ENCODE measurements at regions not wholly inside any gene's neighbourhood (a gene's known extent, or its start where the extent isn't known, plus 50 kb on each side); places are given as distances from the start of the nearest gene placed in this dataset.

- no peak for DNase-seq (ENCODE audit: low spot score)
Measured at GRCh38 chr11:119795690-119796089, 66.7 kb upstream of the NECTIN1 start.

- no peak for DNase-seq (ENCODE audit: low spot score)
Measured at GRCh38 chr11:119795231-119795630, 66.2 kb upstream of the NECTIN1 start.

- DNase-seq (ENCODE audit: low spot score), result no peak
Measured at GRCh38 chr11:119794756-119795155, 65.8 kb upstream of the NECTIN1 start.

- no peak for DNase-seq (ENCODE audit: low spot score)
Measured at GRCh38 chr11:119794141-119794665, 65.2 kb upstream of the NECTIN1 start.

- no peak for DNase-seq (ENCODE audit: low spot score)
Measured at GRCh38 chr11:119793335-119793984, 64.5 kb upstream of the NECTIN1 start.

GRCh38 chr11:119791701-119792151 is 62.7 kb upstream of the NECTIN1 start:
- no peak for DNase-seq (ENCODE audit: low spot score)

GRCh38 chr11:119791047-119791446 is 62.0 kb upstream of the NECTIN1 start:
- DNase-seq (ENCODE audit: low spot score), result no peak

GRCh38 chr11:119790476-119790875 is 61.5 kb upstream of the NECTIN1 start:
- DNase-seq (ENCODE audit: low spot score), result no peak

- DNase-seq (ENCODE audit: low spot score), result no peak
Measured at GRCh38 chr11:119789766-119790407, 60.9 kb upstream of the NECTIN1 start.

- DNase-seq (ENCODE audit: low spot score), result no peak
Measured at GRCh38 chr11:119788911-119789560, 60.0 kb upstream of the NECTIN1 start.

- no peak for DNase-seq (ENCODE audit: low spot score)
Measured at GRCh38 chr11:119788096-119788883, 59.3 kb upstream of the NECTIN1 start.

GRCh38 chr11:119787074-119787461 is 58.1 kb upstream of the NECTIN1 start:
- no peak for DNase-seq (ENCODE audit: low spot score)

- DNase-seq (ENCODE audit: low spot score), result no peak
Measured at GRCh38 chr11:119786431-119787073, 57.6 kb upstream of the NECTIN1 start.

GRCh38 chr11:119785131-119785530 is 56.1 kb upstream of the NECTIN1 start:
- no peak for DNase-seq (ENCODE audit: low spot score)

- DNase-seq (ENCODE audit: low spot score), result no peak
Measured at GRCh38 chr11:119784421-119784820, 55.4 kb upstream of the NECTIN1 start.

- no peak for DNase-seq (ENCODE audit: low spot score)
Measured at GRCh38 chr11:119783466-119784400, 54.7 kb upstream of the NECTIN1 start.

GRCh38 chr11:119782739-119783072 is 53.7 kb upstream of the NECTIN1 start:
- DNase-seq (ENCODE audit: low spot score), result no peak

- DNase-seq (ENCODE audit: low spot score), result no peak
Measured at GRCh38 chr11:119782006-119782738, 53.2 kb upstream of the NECTIN1 start.

- no peak for DNase-seq (ENCODE audit: low spot score)
Measured at GRCh38 chr11:119780222-119780953, 51.4 kb upstream of the NECTIN1 start.

Measured in HT-29 (cell line).